ENCODE measurements at regions not wholly inside any gene's neighbourhood (a gene's known extent, or its start where the extent isn't known, plus 50 kb on each side); places are given as distances from the start of the nearest gene placed in this dataset.

DNA sequence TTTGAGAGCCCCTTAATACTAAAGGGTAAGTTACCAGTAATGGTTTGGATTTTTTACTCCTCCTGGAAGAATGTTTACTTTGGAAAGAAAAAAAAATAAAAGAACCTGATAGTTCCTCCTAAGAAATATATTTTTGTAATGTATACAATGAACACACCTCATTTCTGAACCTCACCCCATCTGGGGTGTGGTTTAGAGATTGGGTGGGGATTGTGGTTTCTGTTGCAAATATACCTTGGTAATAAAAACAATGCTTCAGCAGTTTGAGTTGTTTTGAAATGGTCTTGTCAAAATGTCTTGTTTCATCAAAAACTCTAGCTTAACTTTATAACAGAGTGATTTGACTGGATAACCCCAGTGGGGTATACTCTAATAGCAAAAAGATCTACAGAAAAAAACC lies 448.9 kb upstream of the MEIS1 start:
- TF ChIP-seq, protein P1, sequence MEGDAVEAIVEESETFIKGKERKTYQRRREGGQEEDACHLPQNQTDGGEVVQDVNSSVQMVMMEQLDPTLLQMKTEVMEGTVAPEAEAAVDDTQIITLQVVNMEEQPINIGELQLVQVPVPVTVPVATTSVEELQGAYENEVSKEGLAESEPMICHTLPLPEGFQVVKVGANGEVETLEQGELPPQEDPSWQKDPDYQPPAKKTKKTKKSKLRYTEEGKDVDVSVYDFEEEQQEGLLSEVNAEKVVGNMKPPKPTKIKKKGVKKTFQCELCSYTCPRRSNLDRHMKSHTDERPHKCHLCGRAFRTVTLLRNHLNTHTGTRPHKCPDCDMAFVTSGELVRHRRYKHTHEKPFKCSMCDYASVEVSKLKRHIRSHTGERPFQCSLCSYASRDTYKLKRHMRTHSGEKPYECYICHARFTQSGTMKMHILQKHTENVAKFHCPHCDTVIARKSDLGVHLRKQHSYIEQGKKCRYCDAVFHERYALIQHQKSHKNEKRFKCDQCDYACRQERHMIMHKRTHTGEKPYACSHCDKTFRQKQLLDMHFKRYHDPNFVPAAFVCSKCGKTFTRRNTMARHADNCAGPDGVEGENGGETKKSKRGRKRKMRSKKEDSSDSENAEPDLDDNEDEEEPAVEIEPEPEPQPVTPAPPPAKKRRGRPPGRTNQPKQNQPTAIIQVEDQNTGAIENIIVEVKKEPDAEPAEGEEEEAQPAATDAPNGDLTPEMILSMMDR (conservative IDR thresholded peaks at IDR 0.05; ENCODE audit: low read length): no peak
- TF ChIP-seq EZH2phosphoT487 (IDR thresholded peaks at IDR 0.05; ENCODE audit: borderline replicate concordance): no peak

Data from Loucy (cell line).